ENCODE measurements at regions not wholly inside any gene's neighbourhood (a gene's known extent, or its start where the extent isn't known, plus 50 kb on each side); places are given as distances from the start of the nearest gene placed in this dataset.

GRCh38 chr6:12393100-12393499 is 102.9 kb downstream of the EDN1 start:
- WGBS, 2 experiments (ENCODE audit: insufficient coverage in 1 of 2, insufficient read length in 1 of 2), result 100% methylated on average over 1 of the region's 1 CpG; no CpG with 5 or more reads in 1 of the 2 experiments
- DNase-seq, result no peak
- peaks cover 20% of the 10 kb centered on the region for H3K27me3 Mint-ChIP-seq (ENCODE audit: insufficient read depth)
- H3K27me3 ChIP-seq (ENCODE audit: control insufficient read depth, insufficient read depth, low read length, poor library complexity, severe bottlenecking), result peaks cover 56% of the 10 kb centered on the region
- H3K4me1 Mint-ChIP-seq, result peaks cover 23% of the 10 kb centered on the region
- no peak overlapping the region for H3K27ac ChIP-seq (ENCODE audit: low read depth, low read length)
- H3K9me3 ChIP-seq (ENCODE audit: control insufficient read depth, low read length), result no peaks in the 10 kb centered on the region
- H3K27ac Mint-ChIP-seq, result no peak overlapping the region
- no peaks in the 10 kb centered on the region for H3K36me3 ChIP-seq (ENCODE audit: control insufficient read depth, insufficient read depth, low read length)
- TF ChIP-seq CTCF (conservative IDR thresholded peaks at IDR 0.05), result no peak
- no peak overlapping the region for H3K4me3 ChIP-seq (ENCODE audit: low read length)
- H3K36me3 Mint-ChIP-seq (ENCODE audit: low read depth), result no peaks in the 10 kb centered on the region
- H3K9ac ChIP-seq (ENCODE audit: extremely low read depth, low read length, poor library complexity, severe bottlenecking), result no peak overlapping the region
- H3K4me3 Mint-ChIP-seq, result no peak overlapping the region
- H3K9me3 Mint-ChIP-seq, result no peaks in the 10 kb centered on the region
- H3K4me1 ChIP-seq (ENCODE audit: control insufficient read depth, insufficient read depth, low read length), result peaks cover 8% of the 10 kb centered on the region

- Mint-ChIP-seq H3K4me1 (peaks cover 23% of the 10 kb centered on the region), H3K4me3 (no peak overlapping the region), H3K27me3 (ENCODE audit: insufficient read depth) (peaks cover 23% of the 10 kb centered on the region), H3K36me3 (ENCODE audit: low read depth) (no peaks in the 10 kb centered on the region), H3K27ac (no peak overlapping the region), H3K9me3 (no peaks in the 10 kb centered on the region)
- DNase-seq, result no peak
- Histone ChIP-seq H3K4me3 (ENCODE audit: low read length) (no peak overlapping the region), H3K27me3 (ENCODE audit: control insufficient read depth, insufficient read depth, low read length, poor library complexity, severe bottlenecking) (peaks cover 55% of the 10 kb centered on the region), H3K9ac (ENCODE audit: extremely low read depth, low read length, poor library complexity, severe bottlenecking) (no peak overlapping the region), H3K4me1 (ENCODE audit: control insufficient read depth, insufficient read depth, low read length) (peaks cover 8% of the 10 kb centered on the region), H3K36me3 (ENCODE audit: control insufficient read depth, insufficient read depth, low read length) (no peaks in the 10 kb centered on the region), H3K27ac (ENCODE audit: low read depth, low read length) (no peak overlapping the region), H3K9me3 (ENCODE audit: control insufficient read depth, low read length) (no peaks in the 10 kb centered on the region)
- WGBS, 2 experiments (ENCODE audit: insufficient coverage in 1 of 2, insufficient read length in 1 of 2), result 77% methylated on average over 3 of the region's 3 CpGs; no CpG with 5 or more reads in 1 of the 2 experiments
- no peak for TF ChIP-seq CTCF (conservative IDR thresholded peaks at IDR 0.05)
Observed at GRCh38 chr6:12394170-12394569, 104.0 kb downstream of the EDN1 start.

GRCh38 chr6:12395898-12396297 is 105.7 kb downstream of the EDN1 start:
- H3K9me3 Mint-ChIP-seq, result no peaks in the 10 kb centered on the region
- H3K27ac ChIP-seq (ENCODE audit: low read depth, low read length), result no peak overlapping the region
- no peak for DNase-seq
- H3K4me3 ChIP-seq (ENCODE audit: low read length), result no peak overlapping the region
- peaks cover 23% of the 10 kb centered on the region for H3K4me1 Mint-ChIP-seq
- no peak overlapping the region for H3K9ac ChIP-seq (ENCODE audit: extremely low read depth, low read length, poor library complexity, severe bottlenecking)
- peaks cover 8% of the 10 kb centered on the region for H3K4me1 ChIP-seq (ENCODE audit: control insufficient read depth, insufficient read depth, low read length)
- no peak overlapping the region for H3K27ac Mint-ChIP-seq
- no peak overlapping the region for H3K4me3 Mint-ChIP-seq
- peaks cover 40% of the 10 kb centered on the region for H3K27me3 ChIP-seq (ENCODE audit: control insufficient read depth, insufficient read depth, low read length, poor library complexity, severe bottlenecking)
- no peaks in the 10 kb centered on the region for H3K36me3 Mint-ChIP-seq (ENCODE audit: low read depth)
- TF ChIP-seq CTCF (conservative IDR thresholded peaks at IDR 0.05), result peak; percentile 32
- WGBS, 2 experiments (ENCODE audit: insufficient coverage in 1 of 2, insufficient read length in 1 of 2), result 97% methylated on average over 3 of the region's 3 CpGs; no CpG with 5 or more reads in 1 of the 2 experiments
- H3K9me3 ChIP-seq (ENCODE audit: control insufficient read depth, low read length), result no peaks in the 10 kb centered on the region
- no peaks in the 10 kb centered on the region for H3K36me3 ChIP-seq (ENCODE audit: control insufficient read depth, insufficient read depth, low read length)
- peaks cover 17% of the 10 kb centered on the region for H3K27me3 Mint-ChIP-seq (ENCODE audit: insufficient read depth)
